ENCODE measurements at regions not wholly inside any gene's neighbourhood (a gene's known extent, or its start where the extent isn't known, plus 50 kb on each side); places are given as distances from the start of the nearest gene placed in this dataset.

GRCh38 chr5:88610586-88610985, 272.4 kb downstream of the MEF2C start:
- H3K4me3 ChIP-seq, result no peak overlapping the region
- H3K36me3 ChIP-seq (ENCODE audit: low read depth), result no peaks in the 10 kb centered on the region
- intact Hi-C loops (cut with DNase I, micrococcal nuclease), result no loop called here
- ATAC-seq, result no peak
- no peak for DNase-seq
- no peaks in the 10 kb centered on the region for H3K9me3 ChIP-seq
- no peak for TF ChIP-seq CTCF (IDR thresholded peaks at IDR 0.05)
- H3K4me1 ChIP-seq (ENCODE audit: low read depth), result no peaks in the 10 kb centered on the region

GRCh38 chr5:88607492-88607891, 275.5 kb downstream of the MEF2C start:
- intact Hi-C loops (cut with DNase I, micrococcal nuclease), result no loop called here
- Histone ChIP-seq H3K4me1 (ENCODE audit: low read depth) (no peaks in the 10 kb centered on the region), H3K4me3 (no peak overlapping the region), H3K9me3 (no peaks in the 10 kb centered on the region), H3K36me3 (ENCODE audit: low read depth) (no peaks in the 10 kb centered on the region)
- no peak for TF ChIP-seq CTCF (IDR thresholded peaks at IDR 0.05)
- ATAC-seq (no peak), DNase-seq (no peak)

- intact Hi-C loops (cut with DNase I, micrococcal nuclease), result no loop called here
Observed at GRCh38 chr5:88606626-88607025, 276.4 kb downstream of the MEF2C start.

GRCh38 chr5:88606173-88606572, 276.8 kb downstream of the MEF2C start:
- intact Hi-C loops (cut with DNase I, micrococcal nuclease), result no loop called here
- TF ChIP-seq CTCF (IDR thresholded peaks at IDR 0.05), result no peak

More at GRCh38 chr5:88606626-88607025, 276.4 kb downstream of the MEF2C start:
- ATAC-seq (no peak), DNase-seq (no peak)
- H3K36me3 ChIP-seq (ENCODE audit: low read depth), result no peaks in the 10 kb centered on the region
- TF ChIP-seq CTCF (IDR thresholded peaks at IDR 0.05), result no peak
- H3K4me1 ChIP-seq (ENCODE audit: low read depth), result no peaks in the 10 kb centered on the region
- H3K4me3 ChIP-seq, result no peak overlapping the region
- no peaks in the 10 kb centered on the region for H3K9me3 ChIP-seq

GRCh38 chr5:88602584-88602983, 280.4 kb downstream of the MEF2C start:
- Histone ChIP-seq H3K36me3 (ENCODE audit: low read depth) (no peaks in the 10 kb centered on the region), H3K4me1 (ENCODE audit: low read depth) (no peaks in the 10 kb centered on the region), H3K9me3 (no peaks in the 10 kb centered on the region), H3K4me3 (no peak overlapping the region)
- peak in 2 of 3 donors; percentile 25 to 26 for DNase-seq
- ATAC-seq, result no peak
- no peak for TF ChIP-seq CTCF (IDR thresholded peaks at IDR 0.05)
- intact Hi-C loops (cut with DNase I, micrococcal nuclease), result no loop called here

More at GRCh38 chr5:88606173-88606572, 276.8 kb downstream of the MEF2C start:
- H3K4me3 ChIP-seq, result no peak overlapping the region
- no peaks in the 10 kb centered on the region for H3K9me3 ChIP-seq
- DNase-seq (no peak), ATAC-seq (no peak)
- H3K4me1 ChIP-seq (ENCODE audit: low read depth), result no peaks in the 10 kb centered on the region
- H3K36me3 ChIP-seq (ENCODE audit: low read depth), result no peaks in the 10 kb centered on the region

- no peak for TF ChIP-seq CTCF (IDR thresholded peaks at IDR 0.05)
- H3K4me3 ChIP-seq, result no peak overlapping the region
Observed at GRCh38 chr5:88594441-88594840, 288.5 kb downstream of the MEF2C start.

More at GRCh38 chr5:88594441-88594840, 288.5 kb downstream of the MEF2C start:
- no peak for DNase-seq
- H3K9me3 ChIP-seq, result no peaks in the 10 kb centered on the region
- H3K36me3 ChIP-seq (ENCODE audit: low read depth), result no peaks in the 10 kb centered on the region
- ATAC-seq, result no peak
- intact Hi-C loops (cut with DNase I, micrococcal nuclease), result no loop called here
- no peaks in the 10 kb centered on the region for H3K4me1 ChIP-seq (ENCODE audit: low read depth)
